ENCODE measurements at regions not wholly inside any gene's neighbourhood (a gene's known extent, or its start where the extent isn't known, plus 50 kb on each side); places are given as distances from the start of the nearest gene placed in this dataset.

DNA sequence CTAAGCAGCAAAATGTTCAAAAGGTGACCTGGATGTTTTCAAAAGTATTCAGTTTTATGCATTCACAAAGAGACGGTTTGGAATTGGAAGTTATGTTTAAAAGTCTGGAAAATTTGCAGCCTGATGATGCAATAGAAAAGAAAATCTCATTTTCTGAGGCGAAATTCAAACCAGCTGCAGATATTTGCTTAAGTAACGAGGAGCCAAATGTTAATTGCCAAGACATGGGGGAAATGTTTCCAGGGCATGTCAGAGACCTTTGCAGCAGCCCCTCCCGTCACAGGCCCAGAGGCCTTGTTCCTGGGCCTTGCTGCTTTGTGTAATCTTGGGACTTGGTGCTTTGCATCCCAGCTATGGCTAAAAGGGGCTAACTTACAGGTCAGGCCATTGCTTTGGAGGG is 228.2 kb downstream of the MAN2A1 start:
- TF ChIP-seq, protein P1, sequence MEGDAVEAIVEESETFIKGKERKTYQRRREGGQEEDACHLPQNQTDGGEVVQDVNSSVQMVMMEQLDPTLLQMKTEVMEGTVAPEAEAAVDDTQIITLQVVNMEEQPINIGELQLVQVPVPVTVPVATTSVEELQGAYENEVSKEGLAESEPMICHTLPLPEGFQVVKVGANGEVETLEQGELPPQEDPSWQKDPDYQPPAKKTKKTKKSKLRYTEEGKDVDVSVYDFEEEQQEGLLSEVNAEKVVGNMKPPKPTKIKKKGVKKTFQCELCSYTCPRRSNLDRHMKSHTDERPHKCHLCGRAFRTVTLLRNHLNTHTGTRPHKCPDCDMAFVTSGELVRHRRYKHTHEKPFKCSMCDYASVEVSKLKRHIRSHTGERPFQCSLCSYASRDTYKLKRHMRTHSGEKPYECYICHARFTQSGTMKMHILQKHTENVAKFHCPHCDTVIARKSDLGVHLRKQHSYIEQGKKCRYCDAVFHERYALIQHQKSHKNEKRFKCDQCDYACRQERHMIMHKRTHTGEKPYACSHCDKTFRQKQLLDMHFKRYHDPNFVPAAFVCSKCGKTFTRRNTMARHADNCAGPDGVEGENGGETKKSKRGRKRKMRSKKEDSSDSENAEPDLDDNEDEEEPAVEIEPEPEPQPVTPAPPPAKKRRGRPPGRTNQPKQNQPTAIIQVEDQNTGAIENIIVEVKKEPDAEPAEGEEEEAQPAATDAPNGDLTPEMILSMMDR (IDR thresholded peaks at IDR 0.05) = no peak
- TF ChIP-seq POLR2A (IDR thresholded peaks at IDR 0.05) = no peak
